HG03103 (cell line): ENCODE measurements at regions not wholly inside any gene's neighbourhood (a gene's known extent, or its start where the extent isn't known, plus 50 kb on each side); places are given as distances from the start of the nearest gene placed in this dataset.
"Not testable (repeated sequence)": the region's sequence is repeated elsewhere in the genome, so short reads cannot be mapped to it uniquely, and the experiment has no call there.

Experiments used
- ATAC-seq: cut with Tn5 transposase; IDR thresholded peaks from one replicate; pipeline ENCODE4 v1.9.1; 2021; ENCODE audit warnings: low read depth; ENCODE audit not compliant: unreplicated experiment

DNA sequence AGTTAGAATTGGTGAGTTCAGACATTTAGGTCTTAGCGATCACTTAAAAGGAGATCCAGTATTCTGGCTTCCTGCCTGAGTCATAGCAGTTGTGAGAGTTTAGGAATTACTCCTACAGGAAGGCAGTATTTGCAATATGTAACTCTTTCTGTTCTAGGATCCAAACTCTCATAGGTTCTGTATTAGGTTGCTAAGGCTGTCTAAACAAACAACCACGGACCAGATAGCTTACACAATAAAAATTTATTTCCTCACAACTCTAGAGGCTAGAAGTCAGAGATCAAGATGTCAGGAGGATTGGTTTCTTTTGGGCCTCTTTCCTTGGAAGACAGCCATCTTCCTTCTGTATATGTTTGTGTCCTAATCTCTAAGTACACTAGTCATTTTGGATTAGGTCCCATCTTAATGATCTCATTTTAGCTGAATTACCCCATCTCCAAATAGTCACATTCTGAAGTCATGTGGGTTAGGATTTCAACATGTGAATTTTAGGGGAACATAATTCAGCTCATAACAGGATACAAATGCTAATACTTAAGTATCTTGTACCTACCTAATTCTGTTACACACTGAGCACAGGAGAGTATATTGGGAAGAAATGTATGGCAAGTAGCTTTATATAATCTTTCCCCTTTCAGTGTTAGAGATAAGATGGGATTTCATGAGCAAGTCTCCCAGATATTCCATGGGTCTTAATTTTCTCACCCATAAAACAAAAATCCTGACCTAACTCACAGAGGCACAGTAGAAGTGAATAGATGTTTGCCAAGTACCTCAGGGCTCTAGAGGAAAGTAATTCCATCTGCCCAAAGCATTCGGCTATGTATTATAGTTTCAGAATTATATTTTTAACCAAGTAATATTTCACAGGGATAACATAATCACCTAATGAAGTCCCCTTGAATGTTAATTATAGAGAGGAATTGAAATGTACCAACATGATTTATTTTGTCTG, 144.4 kb downstream of the PTBP2 start:
- no peak for ATAC-seq

GRCh38 chr1:96872757-96873156, 151.2 kb downstream of the PTBP2 start:
- ATAC-seq: no peak

GRCh38 chr1:96878640-96879039, 157.1 kb downstream of the PTBP2 start:
- ATAC-seq: no peak

DNA sequence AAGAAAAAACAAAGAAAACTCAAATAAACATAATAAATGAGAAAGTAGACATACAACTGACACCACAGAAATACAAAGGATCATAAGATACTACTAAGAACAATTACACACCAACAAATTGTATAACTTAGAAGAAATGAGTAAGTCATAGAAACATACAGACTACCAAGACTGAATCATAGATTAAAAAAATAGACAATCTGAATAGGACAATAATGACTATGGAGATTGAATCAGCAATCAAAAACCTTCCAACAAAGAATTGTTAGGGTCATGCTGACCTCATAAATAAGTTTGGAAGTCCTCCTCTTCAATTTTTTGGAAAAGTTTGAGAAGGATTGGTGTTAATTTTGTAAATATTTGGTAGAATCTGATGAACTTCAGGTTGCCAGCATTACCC, 159.0 kb downstream of the PTBP2 start:
- ATAC-seq: no peak

DNA sequence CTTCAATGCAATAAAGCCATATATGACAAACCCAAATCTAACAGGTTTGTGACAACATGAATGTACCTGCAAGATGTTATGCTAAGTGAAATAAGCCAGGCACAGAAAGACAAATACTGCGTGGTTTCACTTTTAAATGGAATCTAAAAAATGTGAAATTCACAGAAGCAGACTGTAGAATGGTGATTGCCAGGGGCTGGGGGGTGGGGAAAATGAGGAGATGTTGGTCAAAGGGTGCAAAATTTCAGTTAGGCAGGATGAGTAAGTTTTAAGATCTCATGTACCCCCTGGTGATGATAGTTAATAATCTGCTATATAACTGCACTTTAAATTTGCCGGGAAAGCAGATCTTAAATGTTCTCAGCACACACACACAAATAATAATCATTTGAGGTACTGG, 160.5 kb downstream of the PTBP2 start:
- no peak for ATAC-seq

GRCh38 chr1:96886474-96886873, 164.9 kb downstream of the PTBP2 start:
- ATAC-seq: no peak

DNA sequence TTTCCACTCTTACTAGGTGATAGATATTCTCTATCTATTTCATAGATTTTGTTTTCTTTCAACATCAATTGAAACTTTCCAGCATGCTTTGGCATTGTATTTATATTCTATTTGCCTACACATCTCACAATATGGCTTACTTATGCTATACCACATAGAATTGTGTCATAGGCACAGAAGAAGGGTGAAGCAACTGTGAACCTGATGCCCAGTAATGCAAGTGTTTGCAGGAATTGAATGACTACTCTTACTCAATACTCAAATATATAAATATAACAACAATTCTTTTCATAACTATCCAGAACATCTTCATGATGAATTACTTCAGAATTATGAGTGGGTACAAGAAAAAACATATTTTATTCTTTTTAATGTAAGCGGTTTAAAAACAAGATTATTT, 165.9 kb downstream of the PTBP2 start:
- no peak for ATAC-seq

GRCh38 chr1:96901783-96902363, 180.3 kb downstream of the PTBP2 start:
- ATAC-seq: no peak

DNA sequence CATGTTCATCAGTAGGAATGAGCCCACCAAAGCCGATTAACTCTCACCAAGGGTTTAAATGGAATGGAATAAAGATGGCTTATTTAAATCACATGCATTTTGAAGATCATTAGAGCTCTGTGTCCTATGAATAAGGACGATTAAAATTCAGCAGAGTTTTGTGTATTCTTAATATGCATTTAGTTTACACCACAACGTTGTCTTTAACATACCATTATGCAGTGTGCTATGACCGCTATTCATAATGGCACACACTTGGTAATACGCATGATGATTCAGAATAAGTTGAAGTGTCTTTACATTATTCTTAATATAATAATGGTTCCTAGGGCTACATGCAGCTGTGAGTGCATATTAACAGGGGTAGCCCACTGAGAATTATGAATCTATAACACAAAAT, 190.7 kb downstream of the PTBP2 start:
- ATAC-seq: no peak

DNA sequence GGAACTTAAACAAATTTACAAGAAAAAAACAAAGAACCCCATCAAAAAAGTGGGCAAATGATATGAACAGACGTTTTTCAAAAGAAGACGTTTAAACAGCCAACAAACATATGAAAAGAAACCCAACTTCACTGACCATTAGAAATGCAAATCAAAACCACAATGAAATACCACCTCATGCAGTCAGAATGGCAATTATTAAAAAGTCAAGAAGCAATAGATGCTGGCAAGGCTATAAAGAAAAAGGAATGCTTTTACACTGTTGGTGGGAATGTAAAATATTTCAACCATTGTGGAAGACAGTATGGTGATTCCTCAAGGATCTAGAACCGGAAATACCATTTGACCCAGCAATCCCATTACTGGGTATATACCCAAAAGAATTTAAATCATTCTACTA, 194.1 kb downstream of the PTBP2 start:
- not testable (repeated sequence) for ATAC-seq

- no peak for ATAC-seq
Observed at GRCh38 chr1:96918406-96918805, 196.8 kb downstream of the PTBP2 start.

GRCh38 chr1:96922181-96922580, 200.6 kb downstream of the PTBP2 start:
- ATAC-seq: no peak

DNA sequence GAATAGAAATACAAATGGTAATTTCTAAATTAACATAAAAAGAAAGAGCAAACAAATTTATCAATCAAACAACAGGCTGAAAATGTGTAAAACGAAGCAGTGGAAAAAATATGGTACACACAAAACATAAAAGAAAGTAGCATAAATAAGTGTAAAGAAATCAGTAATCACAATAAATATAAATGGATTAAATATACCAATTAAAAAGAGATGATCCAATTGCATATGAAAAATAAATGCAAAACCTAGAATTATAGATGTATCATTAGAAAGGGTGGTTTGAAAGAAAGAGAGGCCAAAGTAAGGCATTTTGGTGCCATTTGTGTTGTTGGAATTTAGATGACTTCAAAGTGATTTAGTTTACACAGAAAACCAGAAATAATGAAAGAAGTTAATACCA, 202.2 kb downstream of the PTBP2 start:
- ATAC-seq: no peak

DNA sequence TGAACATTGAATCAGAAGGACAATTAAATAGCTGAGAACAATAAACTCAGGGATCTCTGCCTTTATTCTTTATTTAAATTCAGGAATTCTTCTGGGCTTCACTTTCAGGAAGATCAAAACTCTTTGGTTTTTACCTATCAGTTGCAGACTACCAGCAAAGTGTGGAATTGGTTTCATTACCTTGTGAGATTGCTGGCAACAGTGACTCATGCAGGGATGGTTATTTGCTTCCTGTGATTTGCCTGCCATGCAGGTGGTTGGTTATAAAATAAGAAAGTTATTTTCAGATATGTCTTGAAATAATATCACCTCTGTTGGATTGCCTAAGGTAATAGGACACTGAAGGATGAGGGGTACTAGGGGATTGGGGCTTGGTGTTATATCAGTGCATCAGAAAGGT, 204.6 kb downstream of the PTBP2 start:
- ATAC-seq: no peak

GRCh38 chr1:96927125-96927524, 205.5 kb downstream of the PTBP2 start:
- no peak for ATAC-seq

DNA sequence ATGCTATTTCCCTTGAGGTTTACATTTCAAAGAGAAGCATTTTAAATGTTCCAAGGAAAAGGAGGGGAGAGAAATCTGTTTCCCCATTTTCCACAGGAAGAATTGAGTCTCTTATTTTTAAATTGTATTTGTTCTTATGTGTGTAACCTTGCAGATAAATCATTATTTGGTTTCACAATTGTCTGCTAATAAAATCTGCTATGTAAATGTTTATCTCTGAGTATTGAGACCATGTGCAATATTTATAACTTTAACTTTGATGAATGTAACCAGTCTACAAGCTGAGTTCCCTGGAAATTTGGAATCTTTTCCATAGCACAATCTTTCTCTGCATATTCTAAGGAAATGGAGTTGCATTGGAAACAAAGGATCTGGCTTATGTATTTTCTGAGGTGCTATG, 209.6 kb downstream of the PTBP2 start:
- no peak for ATAC-seq

- ATAC-seq: no peak
Observed at GRCh38 chr1:96934282-96934681, 212.7 kb downstream of the PTBP2 start.

- ATAC-seq: no peak
Observed at GRCh38 chr1:96944432-96945092, 223.0 kb downstream of the PTBP2 start.

DNA sequence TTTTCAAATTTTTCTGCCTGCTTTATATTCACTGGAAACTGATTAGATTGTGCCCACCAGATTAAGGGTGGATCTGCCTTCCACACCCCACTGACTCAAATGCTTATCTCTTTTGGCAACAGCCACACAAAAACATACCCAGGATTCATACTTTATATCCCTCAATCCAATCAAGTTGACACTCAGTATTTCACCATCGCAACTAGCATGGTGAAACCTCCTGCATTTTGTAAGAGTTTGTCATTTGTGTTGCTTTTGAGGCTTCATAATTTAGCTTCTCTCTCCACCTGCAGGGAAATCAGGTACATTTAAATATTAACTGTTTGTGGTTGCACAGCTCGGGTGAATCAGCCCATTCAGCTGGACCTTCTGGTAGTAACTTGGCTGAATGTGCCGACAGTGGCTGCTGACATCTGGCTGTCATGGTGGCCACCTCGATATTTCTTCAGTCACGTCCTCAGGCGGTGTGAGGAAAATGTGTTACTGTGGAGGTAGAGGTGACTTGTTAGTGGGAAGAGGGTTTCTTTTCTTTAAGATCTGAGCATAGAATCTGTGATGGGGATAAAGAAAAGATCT, 224.0 kb downstream of the PTBP2 start:
- no peak for ATAC-seq

DNA sequence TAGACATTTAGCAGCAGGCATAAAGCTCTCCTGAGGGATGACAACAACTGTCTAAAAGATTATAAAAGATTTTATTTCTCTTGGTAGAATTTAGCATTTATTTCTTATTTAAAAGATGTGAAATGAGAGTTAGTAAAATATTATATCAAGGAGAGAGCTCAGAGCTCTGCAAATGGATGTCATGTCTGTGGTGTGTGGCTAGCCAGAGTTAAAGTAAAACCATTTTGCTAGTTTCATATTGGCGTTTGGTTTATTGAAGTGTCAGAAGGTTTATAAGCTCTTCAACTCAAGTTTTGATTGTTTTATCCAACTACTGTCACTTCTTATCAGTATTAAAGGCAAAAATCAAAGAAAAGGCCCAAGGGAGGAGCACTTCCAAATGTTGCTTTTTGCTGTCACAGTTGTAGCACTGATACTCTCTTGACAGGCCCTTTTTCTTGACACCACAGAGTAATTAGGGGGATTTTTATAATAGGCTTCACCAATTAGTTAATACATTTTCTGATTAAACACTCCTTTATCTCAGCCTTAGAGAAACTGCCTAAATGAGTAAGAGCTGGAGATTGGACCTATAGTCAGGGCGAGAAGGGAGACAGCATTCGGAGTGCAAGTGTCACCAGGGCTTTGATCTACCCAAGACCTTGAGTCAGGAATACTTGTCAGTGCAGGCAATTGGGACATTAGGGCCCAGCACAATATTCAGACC, 233.9 kb downstream of the PTBP2 start:
- no peak for ATAC-seq

DNA sequence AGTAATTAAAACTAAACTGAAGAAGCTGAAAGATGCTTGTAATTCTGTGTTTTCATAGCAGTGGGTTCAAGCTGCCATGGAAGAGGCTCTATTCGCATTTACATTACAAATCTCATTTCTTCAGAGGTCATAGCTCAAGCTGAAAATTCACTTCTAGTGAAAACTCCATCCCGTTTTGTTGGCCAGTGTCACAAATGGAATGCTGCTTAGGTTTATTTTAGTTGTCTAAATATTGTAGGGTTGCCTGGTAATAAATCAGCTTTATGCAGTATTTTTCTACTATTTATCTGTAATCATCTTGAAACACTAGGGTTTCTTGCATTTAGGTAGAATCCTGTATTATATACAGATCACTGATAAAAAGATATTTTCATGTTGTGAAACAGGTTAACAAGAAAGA, 240.6 kb downstream of the PTBP2 start:
- ATAC-seq: no peak
